ENCODE measurements at regions not wholly inside any gene's neighbourhood (a gene's known extent, or its start where the extent isn't known, plus 50 kb on each side); places are given as distances from the start of the nearest gene placed in this dataset.

DNA sequence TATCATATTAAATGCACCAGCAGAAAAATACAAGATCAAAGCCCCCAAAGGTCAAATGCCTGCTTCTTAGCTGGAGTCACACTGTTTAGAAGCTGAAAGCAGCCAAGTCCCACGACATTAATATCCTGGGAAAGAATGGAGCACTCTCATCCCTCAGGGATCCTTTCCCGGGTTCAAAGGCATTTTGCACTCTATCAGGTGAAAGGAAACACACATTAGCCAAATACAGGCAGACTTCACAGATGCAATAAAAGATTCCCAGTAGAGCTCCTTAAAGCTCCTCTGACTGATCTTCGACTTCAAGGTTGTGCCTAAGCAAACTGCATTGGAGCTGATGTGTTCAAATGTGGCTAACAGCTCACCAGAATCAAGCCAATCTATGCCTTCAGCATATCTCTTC lies 158.4 kb downstream of the RNF152 start:
- Histone ChIP-seq H3K9ac (ENCODE audit: low read depth, low read length, poor library complexity) (no peak overlapping the region), H3K4ac (ENCODE audit: low read length) (no peak overlapping the region), H3K4me1 (ENCODE audit: control insufficient read depth in 2 of 2, insufficient read depth in 1 of 2, low read depth in 1 of 2, low read length in 2 of 2) (peaks cover 0 to 9% of the 10 kb centered on the region in 2 donors), H3K4me2 (ENCODE audit: insufficient read depth, low read length, poor library complexity, severe bottlenecking) (no peak overlapping the region), H3K79me1 (ENCODE audit: low read depth, low read length) (no peaks in the 10 kb centered on the region), H3K18ac (ENCODE audit: low read length) (no peak overlapping the region), H3K9me3 (replicated peaks in 1 of 2; ENCODE audit: control insufficient read depth in 2 of 2, insufficient read depth in 1 of 2, low read depth in 1 of 2, low read length in 2 of 2) (no peaks in the 10 kb centered on the region), H2BK15ac (ENCODE audit: low read length) (no peak overlapping the region), H4K8ac (ENCODE audit: low read depth, low read length) (no peak overlapping the region), H4K91ac (ENCODE audit: low read depth, low read length, poor library complexity) (no peak overlapping the region), H3K27me3 (ENCODE audit: control insufficient read depth in 3 of 3, insufficient read depth in 3 of 3, low read depth in 1 of 3, low read length in 3 of 3) (no peaks in the 10 kb centered on the region), H2BK120ac (ENCODE audit: low read depth, low read length) (no peak overlapping the region), H2BK12ac (ENCODE audit: low read length) (no peak overlapping the region), H3K27ac (replicated peaks; ENCODE audit: low read length) (no peak overlapping the region), H3K14ac (ENCODE audit: low read length) (no peak overlapping the region), H2AK5ac (ENCODE audit: low read depth, low read length) (no peak overlapping the region), H3K36me3 (replicated peaks in 1 of 2; ENCODE audit: control insufficient read depth in 2 of 2, insufficient read depth in 2 of 2, low read length in 2 of 2) (no peaks in the 10 kb centered on the region), H3K23ac (ENCODE audit: low read depth, low read length, poor library complexity) (no peak overlapping the region), H2AFZ (ENCODE audit: low read length) (peak overlapping the region; percentile 3), H2BK5ac (ENCODE audit: low read length) (no peak overlapping the region), H3K4me3 (ENCODE audit: low read length in 2 of 2) (no peak overlapping the region)
- WGBS, 2 donors (ENCODE audit: extremely low coverage in 2 of 2, insufficient read length in 2 of 2, insufficient replicate concordance in 1 of 2) = no CpG with 5 or more reads among the region's 3 CpGs
- DNase-seq (ENCODE audit: low spot score) = no peak

DNA sequence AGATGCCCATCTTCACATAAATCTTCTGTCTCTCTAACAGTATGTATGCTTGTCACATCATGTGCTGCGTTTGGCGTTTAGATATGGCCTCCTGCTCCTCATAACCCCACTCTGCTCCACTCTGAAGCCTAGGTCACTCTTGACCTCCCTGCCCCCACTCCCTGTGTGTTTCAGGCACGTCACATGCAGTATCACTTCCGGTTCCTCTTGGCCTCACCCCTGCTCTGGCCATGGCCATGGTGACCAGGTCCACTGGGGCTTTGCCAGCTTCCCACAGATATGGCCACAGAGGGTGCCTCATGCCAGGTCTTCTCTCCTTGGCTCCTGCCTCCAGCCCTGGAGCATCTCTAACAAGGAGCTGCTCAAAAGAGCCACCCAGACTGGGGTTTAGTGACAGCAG lies 160.0 kb downstream of the RNF152 start:
- peak overlapping the region; percentile 38 for H3K18ac ChIP-seq (ENCODE audit: low read length)
- no peak for DNase-seq (ENCODE audit: low spot score)
- no peak overlapping the region for H3K14ac ChIP-seq (ENCODE audit: low read length)
- no peak overlapping the region for H3K27ac ChIP-seq (replicated peaks; ENCODE audit: low read length)
- no peak overlapping the region for H2BK5ac ChIP-seq (ENCODE audit: low read length)
- H4K91ac ChIP-seq (ENCODE audit: low read depth, low read length, poor library complexity) = no peak overlapping the region
- H3K79me1 ChIP-seq (ENCODE audit: low read depth, low read length) = no peaks in the 10 kb centered on the region
- no peak overlapping the region for H4K8ac ChIP-seq (ENCODE audit: low read depth, low read length)
- H2BK12ac ChIP-seq (ENCODE audit: low read length) = no peak overlapping the region
- H3K9me3 ChIP-seq (replicated peaks in 1 of 2; ENCODE audit: control insufficient read depth in 2 of 2, insufficient read depth in 1 of 2, low read depth in 1 of 2, low read length in 2 of 2) = no peaks in the 10 kb centered on the region
- H2AK5ac ChIP-seq (ENCODE audit: low read depth, low read length) = no peak overlapping the region
- H3K9ac ChIP-seq (ENCODE audit: low read depth, low read length, poor library complexity) = no peak overlapping the region
- H3K23ac ChIP-seq (ENCODE audit: low read depth, low read length, poor library complexity) = no peak overlapping the region
- H2BK120ac ChIP-seq (ENCODE audit: low read depth, low read length) = no peak overlapping the region
- no peaks in the 10 kb centered on the region for H3K27me3 ChIP-seq (ENCODE audit: control insufficient read depth in 3 of 3, insufficient read depth in 3 of 3, low read depth in 1 of 3, low read length in 3 of 3)
- H3K4me1 ChIP-seq (ENCODE audit: control insufficient read depth in 2 of 2, insufficient read depth in 1 of 2, low read depth in 1 of 2, low read length in 2 of 2) = peaks cover 0 to 9% of the 10 kb centered on the region in 2 donors
- H3K36me3 ChIP-seq (replicated peaks in 1 of 2; ENCODE audit: control insufficient read depth in 2 of 2, insufficient read depth in 2 of 2, low read length in 2 of 2) = no peaks in the 10 kb centered on the region
- H3K4me3 ChIP-seq (ENCODE audit: low read length in 2 of 2) = peak overlapping the region in 1 of 2 donors; percentile 55
- WGBS, 2 donors (ENCODE audit: extremely low coverage in 2 of 2, insufficient read length in 2 of 2, insufficient replicate concordance in 1 of 2) = no CpG with 5 or more reads among the region's 4 CpGs
- H2AFZ ChIP-seq (ENCODE audit: low read length) = no peak overlapping the region
- no peak overlapping the region for H3K4me2 ChIP-seq (ENCODE audit: insufficient read depth, low read length, poor library complexity, severe bottlenecking)
- H2BK15ac ChIP-seq (ENCODE audit: low read length) = no peak overlapping the region
- H3K4ac ChIP-seq (ENCODE audit: low read length) = no peak overlapping the region

DNA sequence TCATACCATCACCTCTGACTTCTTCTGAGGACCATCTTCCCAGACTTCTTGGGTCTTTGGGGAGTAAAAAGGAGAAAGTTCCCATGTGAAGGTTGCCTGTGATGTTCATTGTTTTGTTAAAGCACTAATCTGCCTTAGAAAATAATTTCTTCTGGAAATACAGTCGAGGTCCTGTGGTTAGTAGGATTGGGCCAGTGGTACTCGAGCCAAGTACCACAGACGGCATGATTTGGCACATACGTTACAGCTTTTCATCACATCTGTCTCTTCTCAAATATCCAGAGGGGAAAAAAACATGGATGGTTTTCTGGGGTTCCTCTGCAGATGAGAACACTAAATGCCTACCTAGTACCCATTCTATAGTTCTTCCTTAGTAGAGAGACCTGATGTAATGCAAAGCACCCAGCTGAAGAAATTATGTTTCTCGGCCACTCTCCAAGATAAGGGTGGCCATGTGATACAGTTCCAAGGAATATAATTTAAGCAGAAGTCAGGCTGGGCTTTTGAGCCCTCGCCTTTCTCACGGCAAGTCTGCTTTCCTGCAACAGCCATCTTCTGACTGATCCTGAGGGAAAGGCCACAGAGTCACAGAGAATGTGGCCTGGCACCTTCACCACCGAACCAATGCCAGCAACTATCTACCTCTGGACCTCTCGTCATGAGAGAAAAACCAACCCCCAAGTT lies 161.0 kb downstream of the RNF152 start:
- no peak overlapping the region for H4K8ac ChIP-seq (ENCODE audit: low read depth, low read length)

DNA sequence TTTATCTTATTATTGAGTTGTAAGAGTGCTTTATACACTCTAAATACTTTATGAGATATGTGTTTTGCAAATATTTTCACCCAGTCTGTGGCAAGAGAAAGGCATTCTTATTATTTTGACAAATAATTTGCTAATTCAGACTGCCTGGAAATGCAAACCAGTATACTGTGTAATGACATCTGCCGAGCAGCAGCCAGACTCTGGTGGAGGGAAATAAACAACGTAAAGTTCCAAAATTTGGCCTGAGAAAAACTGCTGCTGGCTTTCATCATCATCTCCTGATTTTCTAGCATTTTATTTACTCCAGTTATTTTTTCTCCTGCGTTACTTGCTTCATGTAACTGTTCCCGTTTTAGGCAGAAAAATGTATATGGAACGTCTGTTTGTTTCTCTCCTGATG lies 161.6 kb downstream of the RNF152 start:
- no peak overlapping the region for H3K4me3 ChIP-seq (ENCODE audit: low read length in 2 of 2)
- no peak overlapping the region for H3K14ac ChIP-seq (ENCODE audit: low read length)
- H4K91ac ChIP-seq (ENCODE audit: low read depth, low read length, poor library complexity) = no peak overlapping the region
- H3K9me3 ChIP-seq (replicated peaks in 1 of 2; ENCODE audit: control insufficient read depth in 2 of 2, insufficient read depth in 1 of 2, low read depth in 1 of 2, low read length in 2 of 2) = no peaks in the 10 kb centered on the region
- H2BK5ac ChIP-seq (ENCODE audit: low read length) = no peak overlapping the region
- peaks cover 0 to 5% of the 10 kb centered on the region in 2 donors for H3K4me1 ChIP-seq (ENCODE audit: control insufficient read depth in 2 of 2, insufficient read depth in 1 of 2, low read depth in 1 of 2, low read length in 2 of 2)
- no peaks in the 10 kb centered on the region for H3K27me3 ChIP-seq (ENCODE audit: control insufficient read depth in 3 of 3, insufficient read depth in 3 of 3, low read depth in 1 of 3, low read length in 3 of 3)
- H2BK12ac ChIP-seq (ENCODE audit: low read length) = no peak overlapping the region
- H3K23ac ChIP-seq (ENCODE audit: low read depth, low read length, poor library complexity) = no peak overlapping the region
- no peak overlapping the region for H2AK5ac ChIP-seq (ENCODE audit: low read depth, low read length)
- no peak overlapping the region for H4K8ac ChIP-seq (ENCODE audit: low read depth, low read length)
- no peak overlapping the region for H2AFZ ChIP-seq (ENCODE audit: low read length)
- no peak overlapping the region for H2BK120ac ChIP-seq (ENCODE audit: low read depth, low read length)
- DNase-seq (ENCODE audit: low spot score) = no peak
- WGBS, 2 donors (ENCODE audit: extremely low coverage in 2 of 2, insufficient read length in 2 of 2, insufficient replicate concordance in 1 of 2) = no CpG with 5 or more reads among the region's 5 CpGs
- H3K18ac ChIP-seq (ENCODE audit: low read length) = no peak overlapping the region
- H3K36me3 ChIP-seq (replicated peaks in 1 of 2; ENCODE audit: control insufficient read depth in 2 of 2, insufficient read depth in 2 of 2, low read length in 2 of 2) = no peaks in the 10 kb centered on the region
- no peak overlapping the region for H2BK15ac ChIP-seq (ENCODE audit: low read length)
- no peaks in the 10 kb centered on the region for H3K79me1 ChIP-seq (ENCODE audit: low read depth, low read length)
- no peak overlapping the region for H3K4ac ChIP-seq (ENCODE audit: low read length)
- H3K9ac ChIP-seq (ENCODE audit: low read depth, low read length, poor library complexity) = no peak overlapping the region
- no peak overlapping the region for H3K27ac ChIP-seq (replicated peaks; ENCODE audit: low read length)
- no peak overlapping the region for H3K4me2 ChIP-seq (ENCODE audit: insufficient read depth, low read length, poor library complexity, severe bottlenecking)

More for the DNA sequence above, 161.0 kb downstream of the RNF152 start:
- no peaks in the 10 kb centered on the region for H3K36me3 ChIP-seq (replicated peaks in 1 of 2; ENCODE audit: control insufficient read depth in 2 of 2, insufficient read depth in 2 of 2, low read length in 2 of 2)
- H3K23ac ChIP-seq (ENCODE audit: low read depth, low read length, poor library complexity) = no peak overlapping the region
- H3K79me1 ChIP-seq (ENCODE audit: low read depth, low read length) = no peaks in the 10 kb centered on the region
- no peak overlapping the region for H2BK120ac ChIP-seq (ENCODE audit: low read depth, low read length)
- H4K91ac ChIP-seq (ENCODE audit: low read depth, low read length, poor library complexity) = no peak overlapping the region
- no peak overlapping the region for H3K27ac ChIP-seq (replicated peaks; ENCODE audit: low read length)
- no peaks in the 10 kb centered on the region for H3K27me3 ChIP-seq (ENCODE audit: control insufficient read depth in 3 of 3, insufficient read depth in 3 of 3, low read depth in 1 of 3, low read length in 3 of 3)
- H2BK5ac ChIP-seq (ENCODE audit: low read length) = no peak overlapping the region
- DNase-seq (ENCODE audit: low spot score) = no peak
- H2AFZ ChIP-seq (ENCODE audit: low read length) = no peak overlapping the region
- no peak overlapping the region for H3K18ac ChIP-seq (ENCODE audit: low read length)
- no peak overlapping the region for H3K4me2 ChIP-seq (ENCODE audit: insufficient read depth, low read length, poor library complexity, severe bottlenecking)
- H2AK5ac ChIP-seq (ENCODE audit: low read depth, low read length) = no peak overlapping the region
- no peak overlapping the region for H3K4me3 ChIP-seq (ENCODE audit: low read length in 2 of 2)
- H3K9me3 ChIP-seq (replicated peaks in 1 of 2; ENCODE audit: control insufficient read depth in 2 of 2, insufficient read depth in 1 of 2, low read depth in 1 of 2, low read length in 2 of 2) = no peaks in the 10 kb centered on the region
- H2BK12ac ChIP-seq (ENCODE audit: low read length) = no peak overlapping the region
- H3K4me1 ChIP-seq (ENCODE audit: control insufficient read depth in 2 of 2, insufficient read depth in 1 of 2, low read depth in 1 of 2, low read length in 2 of 2) = peaks cover 0 to 9% of the 10 kb centered on the region in 2 donors
- no peak overlapping the region for H3K4ac ChIP-seq (ENCODE audit: low read length)
- H3K14ac ChIP-seq (ENCODE audit: low read length) = no peak overlapping the region
- H3K9ac ChIP-seq (ENCODE audit: low read depth, low read length, poor library complexity) = no peak overlapping the region
- no peak overlapping the region for H2BK15ac ChIP-seq (ENCODE audit: low read length)
- WGBS, 2 donors (ENCODE audit: extremely low coverage in 2 of 2, insufficient read length in 2 of 2, insufficient replicate concordance in 1 of 2) = no CpG with 5 or more reads among the region's 9 CpGs
